B cell (primary cell): ENCODE measurements at regions not wholly inside any gene's neighbourhood (a gene's known extent, or its start where the extent isn't known, plus 50 kb on each side); places are given as distances from the start of the nearest gene placed in this dataset.

Experiments used
- EZH2 ChIP-seq: IDR thresholded peaks from 2 replicates; pipeline ENCODE4 v1.6.1; 2012; ENCODE audit warnings: borderline replicate concordance, low read depth, mild to moderate bottlenecking, moderate library complexity, low read length; ENCODE audit not compliant: insufficient read depth, poor library complexity, severe bottlenecking
- TF ChIP-seq, protein P1 (sequence below): fragments of 200-600 bp; IDR thresholded peaks from one replicate; pipeline ENCODE4 v1.8.0; 2022; ENCODE audit warnings: antibody characterized with exemption, mild to moderate bottlenecking

DNA sequence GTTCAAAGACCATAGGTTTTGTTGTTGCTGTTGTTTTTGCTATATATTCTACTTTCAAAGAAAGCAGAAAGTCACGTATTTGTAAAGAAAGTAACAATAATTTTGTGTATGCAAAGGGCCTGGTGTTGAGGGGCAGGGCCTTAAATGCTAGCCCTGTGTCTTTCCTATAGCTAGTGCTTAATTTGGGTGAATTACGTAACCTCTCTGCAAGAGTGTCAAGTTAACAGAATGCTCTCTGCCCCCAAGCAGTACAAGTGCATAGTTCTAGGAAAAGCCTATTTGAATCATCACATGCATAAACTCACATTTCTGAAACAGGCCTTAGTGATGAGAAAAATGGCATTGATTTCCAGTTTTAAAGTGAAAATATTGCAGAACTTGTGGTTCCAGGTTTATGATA is 663.6 kb downstream of the STIM2 start:
- TF ChIP-seq, protein P1, sequence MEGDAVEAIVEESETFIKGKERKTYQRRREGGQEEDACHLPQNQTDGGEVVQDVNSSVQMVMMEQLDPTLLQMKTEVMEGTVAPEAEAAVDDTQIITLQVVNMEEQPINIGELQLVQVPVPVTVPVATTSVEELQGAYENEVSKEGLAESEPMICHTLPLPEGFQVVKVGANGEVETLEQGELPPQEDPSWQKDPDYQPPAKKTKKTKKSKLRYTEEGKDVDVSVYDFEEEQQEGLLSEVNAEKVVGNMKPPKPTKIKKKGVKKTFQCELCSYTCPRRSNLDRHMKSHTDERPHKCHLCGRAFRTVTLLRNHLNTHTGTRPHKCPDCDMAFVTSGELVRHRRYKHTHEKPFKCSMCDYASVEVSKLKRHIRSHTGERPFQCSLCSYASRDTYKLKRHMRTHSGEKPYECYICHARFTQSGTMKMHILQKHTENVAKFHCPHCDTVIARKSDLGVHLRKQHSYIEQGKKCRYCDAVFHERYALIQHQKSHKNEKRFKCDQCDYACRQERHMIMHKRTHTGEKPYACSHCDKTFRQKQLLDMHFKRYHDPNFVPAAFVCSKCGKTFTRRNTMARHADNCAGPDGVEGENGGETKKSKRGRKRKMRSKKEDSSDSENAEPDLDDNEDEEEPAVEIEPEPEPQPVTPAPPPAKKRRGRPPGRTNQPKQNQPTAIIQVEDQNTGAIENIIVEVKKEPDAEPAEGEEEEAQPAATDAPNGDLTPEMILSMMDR = no peak
- no peak for TF ChIP-seq EZH2
